GM12878 (cell line): ENCODE measurements at regions not wholly inside any gene's neighbourhood (a gene's known extent, or its start where the extent isn't known, plus 50 kb on each side); places are given as distances from the start of the nearest gene placed in this dataset.

Experiments
- ATAC-seq: fragments of 200-7000 bp; cut with Tn5 transposase; 3 replicates; pipeline ENCODE4 v1.9.1; 2020; ENCODE audit warnings: mild to moderate bottlenecking, moderate library complexity
- BruUV-seq: library from RNA; stranded (reverse); fragments of 400-500 nt; replicated peaks from 2 replicates; lab custom pipeline; 2021; lab: Mats Ljungman, UMichigan
- CTCF ChIA-PET: fragments of 300-600 bp; sonication (Branson Sonifier 250); formaldehyde crosslinking; extraction: SDS; loops from one replicate; lab custom pipeline; 2021; ENCODE audit warnings: inconsistent platforms; lab: Yijun Ruan, JAX
- POLR2A ChIA-PET: fragments of 350-600 bp; formaldehyde crosslinking; extraction: SDS; loops from one replicate; lab custom pipeline; 2021; ENCODE audit warnings: inconsistent platforms; lab: Charles Lee
- RAD21 ChIA-PET: fragments of 300-600 bp; sonication (Branson Sonifier 250); formaldehyde crosslinking; loops from one replicate; lab custom pipeline; 2023; ENCODE audit warnings: antibody characterized with exemption; ENCODE audit not compliant: unreplicated experiment; lab: Charles Lee
- SMC1A ChIA-PET: fragments of 300-600 bp; sonication (Branson Sonifier 250); formaldehyde crosslinking; loops from one replicate; lab custom pipeline; 2023; ENCODE audit not compliant: unreplicated experiment, uncharacterized antibody; lab: Charles Lee
- DNase-seq: peaks from one replicate; pipeline ENCODE4 v3.0.0-alpha.2; 2011; ENCODE audit warnings: low read depth, low spot score
- FAIRE-seq: peaks from 3 replicates; lab custom pipeline; 2011; peaks lifted over from hg19 to GRCh38; lab: Jason Lieb, UNC
- H2AFZ ChIP-seq: 2 replicates; pipeline ENCODE4 v1.6.0; 2011; ENCODE audit warnings: low read depth, low read length, control low read depth; ENCODE audit not compliant: control insufficient read depth
- H3K27ac ChIP-seq: 2 replicates; pipeline ENCODE4 v1.5.1; 2011; ENCODE audit warnings: control low read depth; ENCODE audit not compliant: control insufficient read depth, insufficient read depth
- H3K27me3 ChIP-seq, 2 experiments: replicated peaks in 1 of 2; 2 replicates each; pipeline versions ENCODE4 v1.6.0 to v1.6.1; 2011; ENCODE audit warnings: low read length in 1 of 2; ENCODE audit not compliant: control insufficient read depth in 2 of 2, insufficient read depth in 2 of 2
- H3K36me3 ChIP-seq, 2 experiments: 2 replicates each; pipeline ENCODE4 v1.5.1; 2011; ENCODE audit warnings: low read length in 1 of 2; ENCODE audit not compliant: control insufficient read depth in 2 of 2, insufficient read depth in 2 of 2
- H3K4me1 ChIP-seq: 2 replicates; pipeline ENCODE4 v1.6.1; 2011; ENCODE audit warnings: mild to moderate bottlenecking, low read length, moderate library complexity, mixed read lengths; ENCODE audit not compliant: control insufficient read depth, insufficient read depth
- H3K4me2 ChIP-seq: 2 replicates; pipeline ENCODE4 v1.6.0; 2011; ENCODE audit warnings: control low read depth; ENCODE audit not compliant: control insufficient read depth, insufficient read depth
- H3K4me3 ChIP-seq: fragments of 200-600 bp; sonication (generic); 2 replicates; pipeline ENCODE4 v1.5.1; 2016
- H3K79me2 ChIP-seq: 2 replicates; pipeline ENCODE4 v1.6.0; 2011; ENCODE audit warnings: low read length; ENCODE audit not compliant: control insufficient read depth, insufficient read depth
- H3K9ac ChIP-seq: 2 replicates; pipeline ENCODE4 v1.8.0; 2011; ENCODE audit warnings: low read length, control low read depth, mixed read lengths; ENCODE audit not compliant: control insufficient read depth, insufficient read depth
- H3K9me3 ChIP-seq: replicated peaks from 3 replicates; pipeline ENCODE4 v1.5.1; 2011; ENCODE audit warnings: mild to moderate bottlenecking, low read length; ENCODE audit not compliant: control insufficient read depth, insufficient read depth
- H4K20me1 ChIP-seq: 2 replicates; pipeline ENCODE4 v1.6.0; 2011; ENCODE audit not compliant: control insufficient read depth, insufficient read depth
- BACH1 ChIP-seq: fragments of 450-650 bp; IDR thresholded peaks from 2 replicates; pipeline ENCODE4 v1.6.1; 2017; ENCODE audit warnings: mild to moderate bottlenecking, borderline replicate concordance
- E4F1 ChIP-seq: fragments of 450-650 bp; IDR thresholded peaks from 2 replicates; pipeline ENCODE4 v1.6.1; 2018; ENCODE audit warnings: borderline replicate concordance, mild to moderate bottlenecking; ENCODE audit not compliant: partially characterized antibody
- HSF1 ChIP-seq: fragments of 150-350 bp; IDR thresholded peaks from 2 replicates; pipeline ENCODE4 v1.6.1; 2014; ENCODE audit warnings: mild to moderate bottlenecking, low read depth, low read length
- NR2F1 ChIP-seq: fragments of 450-650 bp; conservative IDR thresholded peaks from 2 replicates; pipeline ENCODE4 v1.6.1; 2017; ENCODE audit warnings: mild to moderate bottlenecking
- PAX5 ChIP-seq: IDR thresholded peaks from 2 replicates; pipeline ENCODE4 v1.6.1; 2011; ENCODE audit warnings: low read depth, low read length, borderline replicate concordance
- SPI1 ChIP-seq: IDR thresholded peaks from 2 replicates; pipeline ENCODE4 v1.6.1; 2011; ENCODE audit warnings: low read depth, mild to moderate bottlenecking, low read length, moderate library complexity, borderline replicate concordance; ENCODE audit not compliant: insufficient read depth
- SRF ChIP-seq, 2 experiments: IDR thresholded peaks; 2 replicates each; pipeline ENCODE4 v1.6.1; 2011; ENCODE audit warnings: low read depth in 2 of 2, low read length in 2 of 2, mild to moderate bottlenecking in 1 of 2, moderate library complexity in 1 of 2
- TAF1 ChIP-seq: IDR thresholded peaks from 2 replicates; pipeline ENCODE4 v1.6.1; 2011; ENCODE audit warnings: mild to moderate bottlenecking, low read depth, low read length, borderline replicate concordance
- ZBTB11 ChIP-seq: fragments of 450-650 bp; formaldehyde crosslinking; IDR thresholded peaks from 2 replicates; pipeline ENCODE4 v1.5.0; 2022; ENCODE audit warnings: mild to moderate bottlenecking, missing genetic modification characterization
- ZNF274 ChIP-seq: IDR thresholded peaks from one replicate; pipeline ENCODE4 v1.8.0; 2011; ENCODE audit not compliant: insufficient read length, insufficient read depth
- WGBS: methylation state at CpG from one replicate; pipeline ENCODE4 v1.1.6; 2016; ENCODE audit warnings: low lambda C conversion rate; ENCODE audit not compliant: insufficient replicate concordance, insufficient coverage; ENCODE audit errors: missing lambda C conversion rate; 5-methylcytosine and 5-hydroxymethylcytosine counted together
- in situ Hi-C: fragments of 300-500 bp; cut with MboI; formaldehyde crosslinking; loops from 9 replicates; pipeline ENCODE4 v1.14.3; 2018; ENCODE audit warnings: mixed read lengths
- intact Hi-C: fragments of 100-400 bp; cut with micrococcal nuclease; formaldehyde crosslinking; loops from one replicate; pipeline ENCODE4 v1.14.2; 2022; ENCODE audit not compliant: unreplicated experiment
- TF ChIP-seq, protein P1 (sequence below): fragments of 450-650 bp; conservative IDR thresholded peaks from 2 replicates; pipeline ENCODE4 v1.6.1; 2017; ENCODE audit warnings: mild to moderate bottlenecking, moderate library complexity
- TF ChIP-seq, protein P2 (sequence below): fragments of 450-650 bp; IDR thresholded peaks from 2 replicates; pipeline ENCODE4 v1.6.1; 2018; ENCODE audit warnings: mild to moderate bottlenecking, low read depth, moderate library complexity; ENCODE audit not compliant: partially characterized antibody

GRCh38 chr10:60570896-60571295, 181.2 kb upstream of the ANK3 start:
- H3K27ac ChIP-seq, result no peak overlapping the region
- ChIA-PET CTCF (interaction anchor here (1.1 kb wide), 1 partner anchor 31 kb away, joined by 3 read pairs; no protein-coding TSS in a partner anchor), POLR2A (no interaction called here), RAD21 (no interaction called here), SMC1A (interaction anchor here (1.2 kb wide), 1 partner anchor 34 kb away, joined by 3 read pairs; no protein-coding TSS in a partner anchor)
- no peak overlapping the region for H3K9ac ChIP-seq
- no peak overlapping the region for H3K4me3 ChIP-seq
- H4K20me1 ChIP-seq, result no peaks in the 10 kb centered on the region
- no peaks in the 10 kb centered on the region for H3K9me3 ChIP-seq
- intact Hi-C loops, result no loop called here
- FAIRE-seq (no peak), DNase-seq (no peak), ATAC-seq (no peak)
- no peak overlapping the region for H2AFZ ChIP-seq
- in situ Hi-C loops, result no loop called here
- no TSS peak for BruUV-seq
- no peaks in the 10 kb centered on the region for H3K4me1 ChIP-seq
- H3K27me3 ChIP-seq, result no peaks in the 10 kb centered on the region
- H3K36me3 ChIP-seq, result no peaks in the 10 kb centered on the region
- 6% methylated on average over 4 of the region's 4 CpGs for WGBS
- no peaks in the 10 kb centered on the region for H3K79me2 ChIP-seq
- no peak overlapping the region for H3K4me2 ChIP-seq
- TF ChIP-seq, protein P1, sequence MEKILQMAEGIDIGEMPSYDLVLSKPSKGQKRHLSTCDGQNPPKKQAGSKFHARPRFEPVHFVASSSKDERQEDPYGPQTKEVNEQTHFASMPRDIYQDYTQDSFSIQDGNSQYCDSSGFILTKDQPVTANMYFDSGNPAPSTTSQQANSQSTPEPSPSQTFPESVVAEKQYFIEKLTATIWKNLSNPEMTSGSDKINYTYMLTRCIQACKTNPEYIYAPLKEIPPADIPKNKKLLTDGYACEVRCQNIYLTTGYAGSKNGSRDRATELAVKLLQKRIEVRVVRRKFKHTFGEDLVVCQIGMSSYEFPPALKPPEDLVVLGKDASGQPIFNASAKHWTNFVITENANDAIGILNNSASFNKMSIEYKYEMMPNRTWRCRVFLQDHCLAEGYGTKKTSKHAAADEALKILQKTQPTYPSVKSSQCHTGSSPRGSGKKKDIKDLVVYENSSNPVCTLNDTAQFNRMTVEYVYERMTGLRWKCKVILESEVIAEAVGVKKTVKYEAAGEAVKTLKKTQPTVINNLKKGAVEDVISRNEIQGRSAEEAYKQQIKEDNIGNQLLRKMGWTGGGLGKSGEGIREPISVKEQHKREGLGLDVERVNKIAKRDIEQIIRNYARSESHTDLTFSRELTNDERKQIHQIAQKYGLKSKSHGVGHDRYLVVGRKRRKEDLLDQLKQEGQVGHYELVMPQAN, result no peak
- no peak for TF ChIP-seq ZNF274
- no peak for TF ChIP-seq HSF1
- TF ChIP-seq, protein P2, sequence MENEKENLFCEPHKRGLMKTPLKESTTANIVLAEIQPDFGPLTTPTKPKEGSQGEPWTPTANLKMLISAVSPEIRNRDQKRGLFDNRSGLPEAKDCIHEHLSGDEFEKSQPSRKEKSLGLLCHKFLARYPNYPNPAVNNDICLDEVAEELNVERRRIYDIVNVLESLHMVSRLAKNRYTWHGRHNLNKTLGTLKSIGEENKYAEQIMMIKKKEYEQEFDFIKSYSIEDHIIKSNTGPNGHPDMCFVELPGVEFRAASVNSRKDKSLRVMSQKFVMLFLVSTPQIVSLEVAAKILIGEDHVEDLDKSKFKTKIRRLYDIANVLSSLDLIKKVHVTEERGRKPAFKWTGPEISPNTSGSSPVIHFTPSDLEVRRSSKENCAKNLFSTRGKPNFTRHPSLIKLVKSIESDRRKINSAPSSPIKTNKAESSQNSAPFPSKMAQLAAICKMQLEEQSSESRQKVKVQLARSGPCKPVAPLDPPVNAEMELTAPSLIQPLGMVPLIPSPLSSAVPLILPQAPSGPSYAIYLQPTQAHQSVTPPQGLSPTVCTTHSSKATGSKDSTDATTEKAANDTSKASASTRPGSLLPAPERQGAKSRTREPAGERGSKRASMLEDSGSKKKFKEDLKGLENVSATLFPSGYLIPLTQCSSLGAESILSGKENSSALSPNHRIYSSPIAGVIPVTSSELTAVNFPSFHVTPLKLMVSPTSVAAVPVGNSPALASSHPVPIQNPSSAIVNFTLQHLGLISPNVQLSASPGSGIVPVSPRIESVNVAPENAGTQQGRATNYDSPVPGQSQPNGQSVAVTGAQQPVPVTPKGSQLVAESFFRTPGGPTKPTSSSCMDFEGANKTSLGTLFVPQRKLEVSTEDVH, result no peak
- no peak for TF ChIP-seq E4F1
- no peak for TF ChIP-seq SRF (IDR thresholded peaks at IDR 0.05; ENCODE audit: low read depth in 2 of 2, low read length in 2 of 2)
- no peak for TF ChIP-seq ZBTB11 (CRISPR knock-in tag)
- TF ChIP-seq SPI1, result no peak
- no peak for TF ChIP-seq PAX5
- no peak for TF ChIP-seq BACH1
- no peak for TF ChIP-seq NR2F1
- TF ChIP-seq TAF1, result no peak
